Suprapubic skin (tissue), 4 donors: ENCODE measurements at regions not wholly inside any gene's neighbourhood (a gene's known extent, or its start where the extent isn't known, plus 50 kb on each side); places are given as distances from the start of the nearest gene placed in this dataset.

Experiments used
- CTCF ChIP-seq, 2 donors: fragments of 200-600 bp in 1 of 2; fragments of 450-650 bp in 1 of 2; sonication (generic) in 1 of 2; IDR thresholded peaks; one replicate each; pipeline ENCODE4 v1.5.1; 2016 to 2019; ENCODE audit warnings: antibody characterized with exemption in 2 of 2, mild to moderate bottlenecking in 1 of 2, moderate library complexity in 1 of 2
- POLR2A ChIP-seq, 2 donors: fragments of 450-650 bp; IDR thresholded peaks; one replicate each; pipeline ENCODE4 v1.6.1; 2017; ENCODE audit warnings: antibody characterized with exemption in 2 of 2, mild to moderate bottlenecking in 2 of 2, moderate library complexity in 2 of 2
- POLR2AphosphoS5 ChIP-seq, 3 donors: sonication (generic); formaldehyde crosslinking; IDR thresholded peaks; one replicate each; pipeline ENCODE4 v1.6.1; 2017; ENCODE audit warnings: antibody characterized with exemption in 3 of 3

GRCh38 chr20:22719167-22719591 lies 134.8 kb upstream of the FOXA2 start:
- TF ChIP-seq POLR2A (IDR thresholded peaks at IDR 0.05): no peak
- no peak for TF ChIP-seq CTCF (IDR thresholded peaks at IDR 0.05)
- TF ChIP-seq POLR2AphosphoS5 (IDR thresholded peaks at IDR 0.05): no peak
